IMR-90 (cell line): ENCODE measurements at regions not wholly inside any gene's neighbourhood (a gene's known extent, or its start where the extent isn't known, plus 50 kb on each side); places are given as distances from the start of the nearest gene placed in this dataset.

Experiments
- ATAC-seq: fragments of 200-7000 bp; cut with Tn5 transposase; 2 replicates; pipeline ENCODE4 v1.9.1; 2020; ENCODE audit warnings: low read depth, mild to moderate bottlenecking, moderate library complexity
- BruUV-seq: library from RNA; stranded (reverse); fragments of 400-500 nt; replicated peaks from 2 replicates; lab custom pipeline; 2021; lab: Mats Ljungman, UMichigan
- CTCF ChIA-PET: fragments of 300-600 bp; formaldehyde crosslinking; extraction: SDS; loops from one replicate; lab custom pipeline; 2021; ENCODE audit warnings: antibody characterized with exemption; lab: Yijun Ruan, JAX
- POLR2A ChIA-PET: fragments of 300-600 bp; sonication (Branson Sonifier 250); formaldehyde crosslinking; loops from one replicate; lab custom pipeline; 2022; ENCODE audit warnings: antibody characterized with exemption; ENCODE audit not compliant: unreplicated experiment; lab: Charles Lee
- DNase-seq: peaks from one replicate; pipeline ENCODE4 v3.0.0; 2013
- H2AFZ ChIP-seq: replicated peaks from 2 replicates; pipeline ENCODE3; 2013; ENCODE audit warnings: low read length, mild to moderate bottlenecking; ENCODE audit not compliant: poor library complexity
- H2AK5ac ChIP-seq: 2 replicates; pipeline ENCODE4 v1.6.1; 2013; ENCODE audit warnings: low read depth, low read length, inconsistent platforms
- H2AK9ac ChIP-seq: replicated peaks from 2 replicates; pipeline ENCODE3; 2013; ENCODE audit warnings: mild to moderate bottlenecking, low read depth, low read length, moderate library complexity; ENCODE audit not compliant: poor library complexity
- H2BK120ac ChIP-seq: 2 replicates; pipeline ENCODE4 v1.6.1; 2013; ENCODE audit warnings: low read depth, low read length, inconsistent platforms
- H2BK15ac ChIP-seq: 3 replicates; pipeline ENCODE4 v1.6.1; 2013; ENCODE audit warnings: low read depth, low read length, inconsistent platforms
- H2BK20ac ChIP-seq: 2 replicates; pipeline ENCODE4 v1.6.1; 2013; ENCODE audit warnings: low read depth, mild to moderate bottlenecking, inconsistent platforms, low read length, moderate library complexity
- H2BK5ac ChIP-seq: 2 replicates; pipeline ENCODE4 v1.6.1; 2013; ENCODE audit warnings: mild to moderate bottlenecking, low read depth, low read length, inconsistent platforms; ENCODE audit not compliant: poor library complexity, severe bottlenecking
- H3K14ac ChIP-seq: replicated peaks from 2 replicates; pipeline ENCODE4 v1.6.1; 2013; ENCODE audit warnings: low read depth, low read length, inconsistent platforms
- H3K18ac ChIP-seq: 2 replicates; pipeline ENCODE4 v1.6.1; 2013; ENCODE audit warnings: low read depth, low read length, control low read depth
- H3K23ac ChIP-seq: 2 replicates; pipeline ENCODE4 v1.6.1; 2013; ENCODE audit warnings: low read depth, low read length, inconsistent platforms
- H3K27ac ChIP-seq: 2 replicates; pipeline ENCODE4 v1.5.1; 2013; ENCODE audit warnings: mild to moderate bottlenecking, control low read depth, low read length; ENCODE audit not compliant: insufficient read depth
- H3K27me3 ChIP-seq: 2 replicates; pipeline ENCODE4 v1.6.1; 2013; ENCODE audit warnings: low read length; ENCODE audit not compliant: control insufficient read depth, insufficient read depth
- H3K36me3 ChIP-seq: 2 replicates; pipeline ENCODE4 v1.6.1; 2013; ENCODE audit warnings: low read length, mixed read lengths; ENCODE audit not compliant: control insufficient read depth, insufficient read depth
- H3K4ac ChIP-seq: 2 replicates; pipeline ENCODE4 v1.6.1; 2013; ENCODE audit warnings: low read depth, low read length, inconsistent platforms
- H3K4me1 ChIP-seq: 2 replicates; pipeline ENCODE4 v1.6.1; 2013; ENCODE audit warnings: low read length, mixed read lengths; ENCODE audit not compliant: control insufficient read depth, insufficient read depth
- H3K4me2 ChIP-seq: 2 replicates; pipeline ENCODE4 v1.6.1; 2013; ENCODE audit warnings: low read depth, mild to moderate bottlenecking, control low read depth, low read length, moderate library complexity
- H3K4me3 ChIP-seq: 2 replicates; pipeline ENCODE4 v1.5.1; 2013; ENCODE audit warnings: low read depth, mild to moderate bottlenecking, control low read depth, low read length, moderate library complexity; ENCODE audit not compliant: insufficient read depth
- H3K56ac ChIP-seq: 2 replicates; pipeline ENCODE4 v1.6.1; 2013; ENCODE audit warnings: low read length, inconsistent platforms; ENCODE audit not compliant: insufficient read depth; ENCODE audit errors: extremely low read depth
- H3K79me1 ChIP-seq, 2 experiments: 2 replicates each; pipeline ENCODE4 v1.6.1; 2013; ENCODE audit warnings: low read length in 2 of 2, inconsistent platforms in 1 of 2, low read depth in 1 of 2
- H3K9ac ChIP-seq: 2 replicates; pipeline ENCODE4 v1.6.1; 2013; ENCODE audit warnings: low read depth, low read length, control low read depth
- H3K9me1 ChIP-seq: 2 replicates; pipeline ENCODE4 v1.6.1; 2013; ENCODE audit warnings: low read length, inconsistent platforms; ENCODE audit not compliant: insufficient read depth
- H3K9me3 ChIP-seq: 2 replicates; pipeline ENCODE4 v1.6.1; 2013; ENCODE audit warnings: low read length; ENCODE audit not compliant: control insufficient read depth, insufficient read depth
- H4K20me1 ChIP-seq: 2 replicates; pipeline ENCODE4 v1.6.1; 2013; ENCODE audit warnings: low read length, inconsistent platforms; ENCODE audit not compliant: insufficient read depth
- H4K5ac ChIP-seq: 2 replicates; pipeline ENCODE4 v1.6.1; 2013; ENCODE audit warnings: mild to moderate bottlenecking, low read depth, low read length, control low read depth
- H4K8ac ChIP-seq, 2 experiments: 2 replicates each; pipeline ENCODE4 v1.6.1; 2013; ENCODE audit warnings: low read depth in 2 of 2, low read length in 2 of 2, control low read depth in 1 of 2, inconsistent platforms in 1 of 2
- H4K91ac ChIP-seq: 2 replicates; pipeline ENCODE4 v1.6.1; 2013; ENCODE audit warnings: low read depth, low read length, inconsistent platforms; ENCODE audit not compliant: insufficient read depth
- BHLHE40 ChIP-seq: fragments of 150-350 bp; IDR thresholded peaks from 2 replicates; pipeline ENCODE4 v1.6.1; 2016; ENCODE audit warnings: mild to moderate bottlenecking, low read depth, low read length
- CEBPB ChIP-seq: IDR thresholded peaks from 2 replicates; pipeline ENCODE4 v1.6.1; 2012; ENCODE audit warnings: low read depth, low read length, improper control_type of control experiment
- CHD1 ChIP-seq: IDR thresholded peaks from 2 replicates; pipeline ENCODE4 v1.6.1; 2012; ENCODE audit warnings: low read depth, low read length, improper control_type of control experiment
- MAFK ChIP-seq: IDR thresholded peaks from 2 replicates; pipeline ENCODE4 v1.6.1; 2012; ENCODE audit warnings: low read depth, low read length, improper control_type of control experiment
- MAZ ChIP-seq: IDR thresholded peaks from 2 replicates; pipeline ENCODE4 v1.6.1; 2012; ENCODE audit warnings: low read depth, mild to moderate bottlenecking, low read length, improper control_type of control experiment, moderate library complexity, borderline replicate concordance
- MXI1 ChIP-seq: IDR thresholded peaks from 2 replicates; pipeline ENCODE4 v1.6.1; 2012; ENCODE audit warnings: low read depth, mild to moderate bottlenecking, low read length, moderate library complexity, borderline replicate concordance
- POLR2A ChIP-seq: IDR thresholded peaks from 2 replicates; pipeline ENCODE4 v1.6.1; 2012; ENCODE audit warnings: mild to moderate bottlenecking, low read depth, low read length
- RAD21 ChIP-seq: IDR thresholded peaks from 2 replicates; pipeline ENCODE4 v1.6.1; 2012; ENCODE audit warnings: low read length, improper control_type of control experiment
- RCOR1 ChIP-seq: IDR thresholded peaks from 2 replicates; pipeline ENCODE4 v1.6.1; 2012; ENCODE audit warnings: mild to moderate bottlenecking, low read length, improper control_type of control experiment; ENCODE audit not compliant: insufficient replicate concordance
- RFX5 ChIP-seq: IDR thresholded peaks from 2 replicates; pipeline ENCODE4 v1.8.0; 2012; ENCODE audit warnings: low read depth, mild to moderate bottlenecking, low read length, moderate library complexity
- SMC3 ChIP-seq: fragments of 150-350 bp; IDR thresholded peaks from 2 replicates; pipeline ENCODE4 v1.6.1; 2016; ENCODE audit warnings: low read depth, mild to moderate bottlenecking, antibody characterized with exemption, low read length, moderate library complexity
- WGBS, 2 experiments: methylation state at CpG; one replicate each; pipeline versions ENCODE4 v1.1.5 to v1.1.7; 2013; ENCODE audit warnings: missing lambda C conversion rate in 2 of 2; ENCODE audit not compliant: insufficient read length in 1 of 2; ENCODE audit errors: extremely low coverage in 2 of 2; 5-methylcytosine and 5-hydroxymethylcytosine counted together
- dilution Hi-C: fragments of 300-500 bp; cut with HindIII; formaldehyde crosslinking; loops from one replicate; pipeline ENCODE4 v1.14.3; 2018; ENCODE audit warnings: low sequenced_read_pairs; ENCODE audit not compliant: unreplicated experiment
- in situ Hi-C: fragments of 300-500 bp; cut with MboI; formaldehyde crosslinking; loops from 3 replicates; pipeline ENCODE4 v1.14.3; 2019; ENCODE audit warnings: low sequenced_read_pairs, inconsistent platforms, mixed read lengths
- intact Hi-C: fragments of 100-400 bp; cut with micrococcal nuclease; formaldehyde crosslinking; loops from 2 replicates; pipeline ENCODE4 v1.10.0; 2022
- TF ChIP-seq, protein P1 (sequence below): fragments of 150-350 bp; IDR thresholded peaks from 2 replicates; pipeline ENCODE4 v1.6.1; 2017; ENCODE audit warnings: mild to moderate bottlenecking, antibody characterized with exemption, low read length, low read depth
- TF ChIP-seq, protein P2 (sequence below): fragments of 150-350 bp; IDR thresholded peaks from 2 replicates; pipeline ENCODE4 v1.6.1; 2016; ENCODE audit warnings: low read depth, mild to moderate bottlenecking, low read length, moderate library complexity, borderline replicate concordance

DNA sequence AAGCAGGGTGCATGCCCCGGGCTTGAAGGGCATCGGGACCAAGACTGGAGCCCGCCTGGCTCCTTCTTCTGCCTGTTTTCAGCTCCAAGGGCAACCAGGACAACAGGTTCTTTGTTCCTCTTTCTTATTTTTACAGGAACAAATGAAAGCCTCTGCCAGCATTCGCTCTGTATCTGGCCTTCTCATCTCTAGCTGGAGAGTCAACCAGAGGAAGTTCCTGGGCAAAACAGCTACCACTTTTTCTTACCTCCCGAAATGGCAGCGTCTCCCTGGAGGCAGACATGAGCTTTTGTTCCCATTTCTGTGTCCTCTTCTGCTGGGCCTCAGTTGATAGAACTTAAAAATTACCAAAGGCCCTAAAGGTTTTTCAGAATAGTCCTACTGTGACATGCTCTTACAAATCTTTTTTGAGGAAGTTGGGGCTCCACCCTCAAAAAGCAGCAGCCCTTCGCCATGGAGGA, 74.1 kb upstream of the NAA20 start:
- Histone ChIP-seq H4K91ac (no peak overlapping the region), H3K14ac (no peak overlapping the region), H2BK15ac (no peak overlapping the region), H4K20me1 (peaks cover 40% of the 10 kb centered on the region; the same call in 1 of the 2 replicates), H3K9me3 (no peaks in the 10 kb centered on the region), H3K79me1 (peaks cover 20 to 93% of the 10 kb centered on the region in 2 experiments), H2AK9ac (no peak overlapping the region), H3K23ac (no peak overlapping the region), H3K4me2 (no peak overlapping the region), H2BK120ac (no peak overlapping the region), H3K18ac (no peak overlapping the region), H3K56ac (no peak overlapping the region), H4K8ac (no peak overlapping the region), H2BK20ac (no peak overlapping the region), H2BK5ac (no peak overlapping the region), H3K27ac (no peak overlapping the region), H3K27me3 (no peaks in the 10 kb centered on the region), H3K4ac (no peak overlapping the region), H3K9me1 (peaks cover 33% of the 10 kb centered on the region), H2AFZ (no peak overlapping the region), H2AK5ac (no peak overlapping the region), H4K5ac (no peak overlapping the region), H3K4me3 (no peak overlapping the region), H3K9ac (no peak overlapping the region), H3K4me1 (peaks cover 17% of the 10 kb centered on the region), H3K36me3 (peaks cover 25% of the 10 kb centered on the region)
- no peak for DNase-seq
- WGBS, 2 experiments: 85% methylated on average over 4 of the region's 7 CpGs; no CpG with 5 or more reads in 1 of the 2 experiments
- dilution Hi-C loops: no loop called here
- in situ Hi-C loops: no loop called here
- ATAC-seq: no peak
- TF ChIP-seq MXI1: no peak
- TF ChIP-seq POLR2A: no peak
- TF ChIP-seq, protein P1, sequence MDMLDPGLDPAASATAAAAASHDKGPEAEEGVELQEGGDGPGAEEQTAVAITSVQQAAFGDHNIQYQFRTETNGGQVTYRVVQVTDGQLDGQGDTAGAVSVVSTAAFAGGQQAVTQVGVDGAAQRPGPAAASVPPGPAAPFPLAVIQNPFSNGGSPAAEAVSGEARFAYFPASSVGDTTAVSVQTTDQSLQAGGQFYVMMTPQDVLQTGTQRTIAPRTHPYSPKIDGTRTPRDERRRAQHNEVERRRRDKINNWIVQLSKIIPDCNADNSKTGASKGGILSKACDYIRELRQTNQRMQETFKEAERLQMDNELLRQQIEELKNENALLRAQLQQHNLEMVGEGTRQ: no peak
- no peak for TF ChIP-seq RAD21
- no peak for TF ChIP-seq MAFK
- TF ChIP-seq, protein P2, sequence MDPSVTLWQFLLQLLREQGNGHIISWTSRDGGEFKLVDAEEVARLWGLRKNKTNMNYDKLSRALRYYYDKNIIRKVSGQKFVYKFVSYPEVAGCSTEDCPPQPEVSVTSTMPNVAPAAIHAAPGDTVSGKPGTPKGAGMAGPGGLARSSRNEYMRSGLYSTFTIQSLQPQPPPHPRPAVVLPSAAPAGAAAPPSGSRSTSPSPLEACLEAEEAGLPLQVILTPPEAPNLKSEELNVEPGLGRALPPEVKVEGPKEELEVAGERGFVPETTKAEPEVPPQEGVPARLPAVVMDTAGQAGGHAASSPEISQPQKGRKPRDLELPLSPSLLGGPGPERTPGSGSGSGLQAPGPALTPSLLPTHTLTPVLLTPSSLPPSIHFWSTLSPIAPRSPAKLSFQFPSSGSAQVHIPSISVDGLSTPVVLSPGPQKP: no peak
- TF ChIP-seq CHD1: no peak
- TF ChIP-seq RFX5: no peak
- no peak for TF ChIP-seq MAZ
- no peak for TF ChIP-seq BHLHE40
- TF ChIP-seq RCOR1: no peak
- TF ChIP-seq SMC3: no peak
- TF ChIP-seq CEBPB: no peak
- intact Hi-C loops: no loop called here
- ChIA-PET CTCF (no interaction called here), POLR2A (interaction anchor here (0.6 kb wide), 1 partner anchor 130 kb away, joined by 3 read pairs; no protein-coding TSS in a partner anchor)
- no TSS peak for BruUV-seq
